Astrocyte of the hippocampus (primary cell): ENCODE measurements at regions not wholly inside any gene's neighbourhood (a gene's known extent, or its start where the extent isn't known, plus 50 kb on each side); places are given as distances from the start of the nearest gene placed in this dataset.
"Not testable (repeated sequence)": the region's sequence is repeated elsewhere in the genome, so short reads cannot be mapped to it uniquely, and the experiment has no call there.

Experiments
- DNase-seq: peaks from one replicate; pipeline ENCODE4 v3.0.0; 2011; ENCODE audit warnings: low read depth, low spot score

DNA sequence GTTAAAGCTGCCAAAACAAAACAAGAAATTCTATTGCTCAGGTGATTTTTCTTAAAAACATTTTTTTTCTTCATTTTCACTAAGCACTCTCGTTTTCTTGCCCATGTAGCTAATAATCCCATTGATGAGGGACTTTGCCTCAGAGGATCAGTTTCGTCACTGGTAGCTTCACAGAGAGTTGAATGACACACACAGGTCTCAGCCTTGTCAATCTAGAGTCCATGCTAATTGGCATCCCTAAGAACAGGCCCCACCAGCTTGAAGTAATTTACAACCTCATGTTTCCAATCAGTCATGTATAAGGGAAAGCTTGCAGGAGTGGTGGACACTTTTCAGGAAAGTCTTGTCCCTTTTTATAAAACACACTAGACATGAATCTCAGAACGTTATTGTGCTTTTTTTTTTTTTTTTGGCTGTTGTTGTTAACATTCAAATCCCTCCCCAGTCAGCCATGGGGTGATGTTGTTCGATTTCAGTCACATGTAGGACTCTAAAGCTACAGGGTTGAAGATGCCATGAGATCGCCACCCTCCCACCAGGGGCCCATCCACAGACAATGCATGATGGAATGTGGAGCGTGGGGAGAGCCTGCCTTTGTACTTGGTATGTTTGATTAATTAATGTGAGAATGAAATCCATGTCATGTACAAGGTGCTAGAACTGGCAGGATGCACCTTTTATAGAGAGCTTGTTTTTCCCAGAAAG, 232.4 kb upstream of the FZD8 start:
- no peak for DNase-seq

DNA sequence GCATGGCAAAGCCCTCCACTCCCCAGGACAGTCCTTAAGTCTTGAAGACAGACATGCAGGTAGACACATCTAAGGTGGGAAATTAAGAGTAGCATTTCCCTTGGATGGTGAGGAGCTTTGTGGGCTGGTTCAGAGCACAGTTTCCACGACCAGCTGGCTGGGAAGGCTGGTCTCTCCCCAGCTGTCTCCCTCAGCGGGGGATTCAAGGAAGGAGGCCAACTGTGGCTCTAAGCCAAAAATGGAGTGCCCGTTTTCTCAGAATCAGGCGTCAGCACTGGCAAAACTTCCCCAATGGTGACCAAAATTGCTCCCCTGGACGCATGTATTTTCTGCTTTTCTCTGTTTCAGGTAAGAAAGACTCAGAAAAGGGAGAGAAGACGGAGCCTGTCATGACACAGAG, 230.6 kb upstream of the FZD8 start:
- DNase-seq = no peak

DNA sequence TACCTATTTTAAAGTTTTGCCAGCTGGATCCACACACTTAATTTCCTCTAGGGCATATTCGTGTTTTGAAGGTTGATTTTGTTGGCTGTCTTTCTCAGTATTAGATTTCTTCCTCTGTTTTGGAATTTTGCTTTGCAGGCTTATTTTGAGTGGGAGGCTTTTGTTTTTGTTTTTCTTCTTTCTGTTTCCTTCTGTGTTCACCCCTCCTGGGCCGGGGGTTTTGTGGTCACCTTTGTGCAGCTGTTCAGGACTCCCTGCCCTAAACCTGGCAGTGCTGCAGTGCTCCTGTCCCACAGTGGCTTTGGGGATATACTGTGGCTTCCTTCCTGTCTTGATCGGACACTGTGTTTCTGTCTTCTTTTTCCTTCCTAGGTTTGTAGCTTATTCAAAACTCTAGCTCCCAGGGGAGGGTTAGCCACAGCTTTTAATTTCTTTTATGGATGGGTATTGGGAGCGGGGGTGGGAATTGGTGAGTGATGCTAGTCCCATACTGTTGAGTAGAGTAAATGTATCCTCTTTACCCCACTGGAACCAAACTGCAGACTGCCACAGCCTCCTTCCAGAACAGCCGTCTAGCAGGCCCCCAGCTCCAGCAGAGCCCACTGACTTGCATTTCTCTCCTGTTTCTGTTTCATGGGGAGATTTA, 228.7 kb upstream of the FZD8 start:
- DNase-seq = no peak

DNA sequence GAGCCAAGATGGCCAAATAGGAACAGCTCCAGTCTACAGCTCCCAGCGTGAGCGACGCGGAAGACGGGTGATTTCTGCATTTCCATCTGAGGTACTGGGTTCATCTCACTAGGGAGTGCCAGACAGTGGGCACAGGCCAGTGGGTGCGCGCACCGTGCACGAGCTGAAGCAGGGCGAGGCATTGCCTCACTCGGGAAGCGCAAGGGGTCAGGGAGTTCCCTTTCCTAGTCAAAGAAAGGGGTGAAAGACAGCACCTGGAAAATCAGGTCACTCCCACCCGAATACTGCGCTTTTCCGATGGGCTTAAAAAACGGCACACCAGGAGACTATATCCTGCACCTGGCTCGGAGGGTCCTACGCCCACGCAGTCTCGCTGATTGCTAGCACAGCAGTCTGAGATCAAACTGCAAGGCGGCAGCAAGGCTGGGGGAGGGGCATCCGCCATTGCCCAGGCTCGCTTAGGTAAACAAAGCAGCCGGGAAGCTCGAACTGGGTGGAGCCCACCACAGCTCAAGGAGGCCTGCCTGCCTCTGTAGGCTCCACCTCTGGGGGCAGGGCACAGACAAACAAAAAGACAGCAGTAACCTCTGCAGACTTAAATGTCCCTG, 216.7 kb upstream of the FZD8 start:
- not testable (repeated sequence) for DNase-seq

DNA sequence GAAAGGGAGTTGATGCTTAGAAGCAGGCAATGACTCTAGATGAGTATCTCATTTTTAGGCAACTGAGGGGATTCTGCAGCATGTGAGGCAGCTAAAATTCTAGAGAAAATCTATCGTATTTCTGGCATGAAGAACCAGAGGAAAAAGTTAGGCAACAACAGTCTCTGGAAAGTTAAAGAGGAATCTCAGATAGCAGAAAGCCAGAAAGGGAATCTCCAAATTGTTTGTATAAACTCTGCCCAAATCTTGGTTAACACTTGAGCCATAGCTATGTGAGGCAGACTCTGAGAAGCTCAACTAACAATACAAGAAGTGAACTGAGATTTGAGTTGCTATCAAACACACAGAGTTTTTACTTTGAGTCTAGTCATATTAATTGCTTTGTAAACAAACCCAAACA, 215.8 kb upstream of the FZD8 start:
- no peak for DNase-seq

DNA sequence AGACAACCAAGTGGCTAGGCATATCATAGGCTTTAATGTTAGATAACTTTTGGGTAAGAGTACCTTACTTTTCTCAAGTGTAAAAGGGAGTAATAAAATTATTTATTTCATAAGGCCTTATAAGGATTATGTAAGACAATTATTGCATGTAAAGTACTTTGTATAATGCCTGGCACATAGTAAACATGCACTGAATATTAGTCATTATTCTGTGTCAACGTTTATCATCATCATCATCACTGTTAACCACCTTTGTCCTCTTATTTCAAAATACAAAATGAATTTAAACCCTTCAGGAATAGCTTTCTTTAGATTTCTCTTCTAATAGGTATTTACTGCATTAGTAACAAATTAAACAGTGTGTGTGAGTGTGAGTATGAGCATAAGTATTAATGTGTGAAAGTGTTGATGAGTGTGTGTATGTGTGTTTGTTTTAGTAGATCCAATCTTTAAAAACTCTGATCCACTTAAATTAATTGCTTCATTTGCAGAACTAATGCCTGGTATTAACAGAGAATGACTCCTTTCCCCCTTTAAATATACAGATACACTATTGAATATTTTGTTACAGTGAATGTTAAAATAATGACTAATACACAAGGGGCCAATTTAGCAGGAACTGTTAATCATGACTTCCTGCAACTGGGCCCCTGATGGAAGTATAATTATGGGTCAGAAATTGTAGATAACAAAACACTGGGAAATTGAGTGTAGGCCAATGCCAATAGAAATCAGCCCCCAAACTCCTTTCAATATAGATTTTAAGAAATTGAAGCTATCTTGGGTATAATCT, 213.3 kb upstream of the FZD8 start:
- DNase-seq = no peak

DNA sequence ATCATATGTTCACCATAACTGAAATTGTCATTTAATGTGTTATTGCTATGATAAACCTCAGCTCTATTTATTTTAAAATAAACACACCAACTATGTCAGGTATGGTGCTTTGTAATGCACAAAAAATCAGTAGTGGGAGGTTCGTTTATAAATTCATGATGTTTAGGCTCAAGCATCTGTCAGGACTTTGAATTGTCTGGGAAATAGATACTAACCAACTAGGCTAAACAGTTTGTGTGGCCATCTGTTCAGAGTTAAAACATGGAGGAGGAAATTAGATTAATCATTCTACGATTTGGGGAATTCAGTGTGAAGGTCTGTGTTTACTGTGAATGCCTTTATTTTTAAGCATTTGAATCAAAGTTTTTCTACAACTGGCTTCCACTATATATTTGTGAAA, 212.6 kb upstream of the FZD8 start:
- DNase-seq = no peak

DNA sequence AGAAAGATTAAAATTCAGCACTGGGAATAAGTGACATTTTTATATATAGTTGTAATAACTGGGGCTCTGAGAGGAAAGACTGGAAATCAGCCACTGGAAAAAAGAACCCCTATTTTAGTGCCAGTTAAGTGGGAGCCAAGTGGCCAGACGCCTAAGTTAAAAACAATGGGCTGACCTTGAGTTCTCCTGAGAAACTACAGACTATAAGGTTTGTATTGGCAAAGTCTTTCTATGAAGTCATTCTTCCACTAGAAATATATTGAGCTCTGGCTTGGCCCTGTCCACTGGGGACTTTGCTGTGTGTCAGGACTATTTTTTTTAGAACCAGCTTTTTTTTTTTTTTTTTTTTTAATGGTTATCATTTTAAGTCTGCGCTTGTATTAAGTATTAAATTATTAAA, 210.6 kb upstream of the FZD8 start:
- no peak for DNase-seq

DNA sequence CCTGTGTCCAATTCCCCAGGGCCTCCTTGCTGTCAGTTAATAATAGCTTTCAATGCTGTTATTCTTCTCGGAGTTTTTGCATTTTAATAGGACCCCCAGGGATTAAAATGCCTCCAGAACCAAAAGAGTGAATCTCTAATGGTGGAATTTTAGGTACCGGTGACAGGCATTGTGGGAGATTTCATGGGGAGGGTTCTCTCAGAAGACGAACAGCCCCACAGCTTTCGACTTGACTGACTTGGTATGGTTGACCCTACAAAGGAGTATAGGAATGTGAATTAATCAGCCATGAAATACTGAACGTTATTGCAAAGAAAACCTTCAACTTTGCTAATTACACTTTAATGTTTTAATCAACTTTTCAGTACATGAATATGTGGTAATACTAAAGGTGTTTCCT, 206.3 kb upstream of the FZD8 start:
- no peak for DNase-seq

DNA sequence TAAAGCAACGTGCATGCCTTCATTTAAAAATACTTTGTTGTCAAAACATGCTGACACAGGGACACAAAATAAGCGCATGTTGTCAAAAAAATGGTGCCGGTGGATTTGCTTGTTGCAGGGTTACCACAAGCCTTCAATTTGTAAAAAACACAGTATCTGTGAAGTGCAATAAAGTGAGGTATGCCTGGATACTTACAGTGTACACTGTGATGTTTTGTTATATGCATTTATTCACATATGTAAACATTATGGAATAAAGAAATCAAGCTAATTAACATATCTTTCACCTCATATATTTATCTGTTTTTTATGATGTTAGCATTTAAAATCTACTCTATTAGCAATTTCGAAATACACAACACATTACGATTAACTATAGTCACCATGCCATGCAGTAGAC, 202.6 kb upstream of the FZD8 start:
- no peak for DNase-seq

DNA sequence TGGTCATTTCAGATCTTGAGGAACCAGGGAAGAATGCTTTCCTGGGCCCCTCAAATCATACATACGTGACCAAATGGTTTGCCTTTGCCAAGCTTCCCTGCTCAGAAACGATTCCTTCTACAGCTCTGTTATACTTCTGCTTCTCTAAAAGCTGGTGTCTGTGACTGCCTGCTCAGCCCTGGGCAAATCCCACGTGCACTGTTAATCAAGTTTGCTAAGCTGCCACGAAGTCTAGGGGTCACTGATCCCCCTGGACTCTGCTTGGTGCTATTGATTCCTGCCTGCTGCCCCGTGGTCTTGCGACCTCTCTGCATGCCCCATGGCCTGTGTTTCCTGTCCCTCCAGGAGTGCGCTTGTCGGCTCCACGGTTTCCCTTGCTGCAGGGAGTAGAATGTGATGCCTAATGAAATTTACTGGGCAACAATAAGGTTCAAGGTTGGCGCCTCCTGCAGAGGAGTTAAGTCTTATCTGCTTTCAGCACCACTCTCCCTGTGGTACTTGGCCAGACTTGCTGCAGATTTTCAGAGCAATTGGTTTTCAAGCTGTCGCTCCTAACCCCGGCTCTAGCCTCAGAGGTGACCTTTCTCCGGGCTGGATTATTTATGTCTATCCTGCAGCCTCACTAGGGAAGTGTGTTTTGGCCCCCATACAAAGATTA, 201.6 kb upstream of the FZD8 start:
- no peak for DNase-seq

DNA sequence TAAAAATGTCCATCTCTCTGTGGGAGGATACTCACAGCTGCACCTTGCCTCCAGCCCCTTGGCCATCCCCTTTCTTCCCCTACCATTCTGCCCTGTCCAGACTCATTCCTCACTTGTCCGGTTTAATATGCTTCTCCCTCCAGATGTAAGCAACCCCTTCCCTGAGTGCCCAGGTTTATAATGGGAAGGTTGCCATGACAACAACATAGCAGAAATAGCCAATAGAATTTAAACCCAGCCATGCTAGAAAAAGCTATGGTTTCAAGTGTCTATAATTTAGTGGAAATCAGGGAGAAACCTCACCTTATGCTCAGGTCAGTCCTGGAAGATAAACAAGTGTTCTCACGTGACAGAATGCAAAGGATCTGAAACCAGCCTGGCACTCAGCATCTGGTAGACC, 196.0 kb upstream of the FZD8 start:
- no peak for DNase-seq

DNA sequence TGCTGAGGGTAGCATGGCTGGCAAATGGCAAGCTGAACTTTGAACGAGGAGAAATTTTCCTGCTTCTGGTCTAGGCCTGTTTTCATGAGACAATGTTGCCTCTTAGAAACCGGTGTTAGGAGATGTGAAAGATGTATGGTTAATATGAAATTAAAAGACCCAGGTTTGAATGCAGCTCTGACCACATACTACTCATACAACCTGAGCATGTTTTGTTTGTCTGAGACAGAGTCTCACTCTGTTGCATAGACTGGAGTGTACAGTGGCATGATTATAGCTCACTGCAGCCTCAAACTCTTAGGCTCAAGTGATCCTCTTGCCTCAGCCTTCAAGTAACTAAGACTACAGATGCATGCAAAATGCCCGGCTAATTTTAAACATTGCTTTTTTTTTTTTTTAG, 193.4 kb upstream of the FZD8 start:
- no peak for DNase-seq

DNA sequence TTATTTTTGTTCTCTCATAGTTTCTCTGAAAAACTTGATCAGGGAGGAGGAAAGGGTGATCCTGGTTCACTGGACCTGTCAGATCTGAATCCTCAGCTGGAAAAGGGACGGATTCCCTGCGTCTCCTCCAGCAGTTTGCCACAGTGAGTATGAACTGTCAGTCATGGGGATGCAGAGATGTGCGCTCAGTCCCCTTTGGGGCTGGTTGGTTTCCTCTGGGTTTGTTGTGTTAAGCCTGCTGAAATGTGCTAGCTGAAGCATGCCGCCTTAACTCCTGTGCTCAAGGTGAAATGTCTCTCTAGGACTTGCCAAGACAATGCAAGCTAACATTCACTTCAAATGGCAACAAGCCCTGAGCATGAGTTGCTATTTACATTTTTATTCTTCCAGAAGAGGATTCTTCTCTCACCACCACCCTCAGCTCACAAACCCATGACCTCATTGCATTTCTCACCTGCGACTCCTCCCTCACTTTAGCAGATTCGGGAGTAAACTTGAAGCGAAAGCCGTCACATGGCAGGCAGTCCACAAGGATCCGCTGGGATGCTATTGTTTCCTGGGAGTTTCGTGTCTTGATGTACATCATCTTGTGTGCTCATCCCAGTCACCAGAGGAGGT, 192.9 kb upstream of the FZD8 start:
- DNase-seq = no peak

DNA sequence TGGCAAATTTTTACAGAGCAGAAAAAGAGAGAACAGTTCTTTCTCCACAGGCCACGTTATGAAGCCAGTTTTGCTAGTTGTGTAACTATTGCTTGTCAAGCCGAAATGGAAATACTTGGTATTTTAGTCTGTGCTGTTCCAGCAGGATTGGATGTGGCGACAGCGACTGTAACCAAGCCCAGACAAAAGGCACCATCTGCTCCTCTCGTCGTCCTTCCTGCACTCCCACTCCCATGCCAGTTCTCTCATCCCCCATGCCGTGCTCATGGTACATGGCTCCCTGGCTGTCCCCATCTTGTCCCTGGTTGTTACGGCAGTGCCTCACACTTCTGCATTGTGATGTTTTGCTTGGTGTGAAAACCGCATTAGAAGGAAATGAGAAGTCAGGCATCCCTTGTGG, 185.7 kb upstream of the FZD8 start:
- no peak for DNase-seq

DNA sequence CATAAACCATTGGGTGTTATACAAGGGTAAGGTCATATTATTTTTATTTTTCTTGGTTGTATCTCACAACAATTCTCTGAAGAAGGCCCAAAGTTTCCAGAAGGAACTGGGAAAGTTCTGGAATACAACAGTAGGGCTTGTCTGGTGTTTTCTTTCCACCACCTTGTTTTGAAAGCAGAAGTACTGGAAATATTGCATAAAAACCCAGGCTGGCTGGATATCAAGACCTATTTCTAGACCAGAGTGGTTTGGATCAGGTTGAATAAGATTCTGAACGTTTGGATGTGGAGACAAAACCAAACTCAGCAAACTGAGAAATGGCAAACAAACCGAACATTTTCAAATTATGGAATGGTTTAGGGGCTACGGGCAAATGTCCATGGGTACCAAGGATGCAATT, 182.6 kb upstream of the FZD8 start:
- peak; percentile 6 for DNase-seq

DNA sequence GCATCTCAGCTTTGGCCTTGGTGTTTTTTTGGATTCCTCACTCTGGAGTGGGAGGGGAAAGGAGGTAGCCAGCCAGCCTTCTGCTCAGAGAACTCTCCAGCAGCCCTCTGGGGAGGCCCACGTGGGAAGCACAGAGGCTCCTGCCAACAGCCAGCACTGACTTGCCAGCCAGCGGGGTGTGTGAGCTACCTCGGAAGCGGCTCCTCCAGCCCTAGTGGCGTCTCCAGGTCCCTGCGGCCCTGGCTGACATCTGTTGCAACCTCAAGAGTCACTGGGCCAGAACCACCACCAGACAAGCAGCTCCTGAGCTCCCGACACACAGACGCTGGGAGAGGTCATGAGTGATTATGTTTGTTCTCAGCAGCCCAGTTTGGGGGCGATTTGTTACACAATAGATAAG, 180.2 kb upstream of the FZD8 start:
- peak; percentile 77 for DNase-seq

DNA sequence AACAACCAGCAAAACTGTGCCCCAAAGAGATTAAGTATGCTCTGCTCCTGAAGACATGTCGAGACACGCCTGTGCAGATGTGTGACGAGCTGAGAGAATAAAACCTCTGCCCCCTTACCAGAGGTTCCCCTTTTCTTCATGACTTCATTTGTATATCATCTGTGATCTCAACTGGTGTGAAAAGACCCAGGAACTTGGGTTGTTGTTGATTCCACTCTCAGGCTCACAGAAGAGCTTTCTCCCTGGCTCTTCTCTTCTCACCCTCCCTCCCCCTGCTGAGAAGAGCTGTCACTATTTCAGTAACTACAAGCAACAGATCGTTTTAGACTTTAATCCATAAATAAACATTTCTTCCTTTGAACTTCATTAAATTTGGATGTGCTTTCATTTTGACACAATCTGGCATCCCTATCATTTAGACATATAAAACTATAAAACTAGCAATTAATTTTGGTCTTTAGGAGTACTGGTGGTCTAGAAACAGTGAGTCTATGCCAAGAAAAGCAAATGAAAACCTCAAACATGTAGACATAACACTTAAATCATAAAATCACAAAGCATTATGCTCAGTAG, 179.3 kb upstream of the FZD8 start:
- peak; percentile 57 for DNase-seq

DNA sequence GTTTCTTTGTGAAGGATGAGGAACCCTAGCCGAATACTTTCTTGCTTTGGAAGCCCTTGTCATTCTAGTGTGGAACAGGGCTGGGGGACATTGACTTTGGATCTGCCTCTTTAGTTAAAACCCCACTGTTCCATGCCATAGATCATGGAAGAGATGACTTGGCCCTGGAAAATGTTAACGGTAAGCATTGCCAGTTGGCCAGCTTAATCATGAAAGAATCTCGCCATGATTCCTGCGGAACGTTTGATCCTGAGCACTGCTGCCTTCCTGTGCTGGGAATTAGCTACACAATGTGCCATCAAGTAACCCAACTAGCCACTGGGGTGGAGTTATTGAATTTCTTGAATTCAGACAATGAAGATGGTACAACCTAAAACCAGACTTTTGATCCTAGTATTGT, 177.6 kb upstream of the FZD8 start:
- DNase-seq = no peak

DNA sequence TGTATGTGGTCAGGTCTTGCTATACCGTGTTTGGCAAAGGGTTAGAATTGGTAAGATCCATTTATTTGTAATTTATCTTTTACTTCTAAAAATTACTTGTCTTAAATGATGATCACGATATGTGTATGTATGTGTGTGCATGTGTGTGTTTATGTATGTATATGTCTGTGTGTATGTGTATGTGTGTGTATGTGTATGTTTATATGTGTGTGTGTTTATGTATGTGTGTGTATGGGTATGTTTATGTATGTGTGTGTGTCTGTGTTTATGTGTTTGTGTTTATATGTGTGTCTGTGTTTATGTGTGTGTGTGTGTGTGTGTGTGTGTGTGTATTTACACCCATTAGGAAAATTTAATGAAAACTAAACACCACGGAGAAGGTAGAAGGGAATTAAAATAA, 176.9 kb upstream of the FZD8 start:
- DNase-seq = no peak

DNA sequence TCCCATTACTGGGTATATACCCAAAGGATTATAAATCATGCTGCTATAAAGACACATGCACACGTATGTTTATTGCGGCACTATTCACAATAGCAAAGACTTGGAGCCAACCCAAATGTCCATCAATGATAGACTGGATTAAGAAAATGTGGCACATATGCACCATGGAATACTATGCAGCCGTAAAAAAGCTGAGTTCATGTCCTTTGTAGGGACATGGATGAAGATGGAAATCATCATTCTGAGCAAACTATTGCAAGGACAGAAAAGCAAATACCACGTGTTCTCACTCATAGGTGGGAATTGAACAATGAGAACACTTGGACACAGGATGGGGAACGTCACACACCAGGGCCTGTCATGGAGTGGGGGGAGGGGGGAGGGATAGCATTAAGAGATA, 175.0 kb upstream of the FZD8 start:
- DNase-seq = not testable (repeated sequence)
